IMR-90 (cell line): ENCODE measurements at regions not wholly inside any gene's neighbourhood (a gene's known extent, or its start where the extent isn't known, plus 50 kb on each side); places are given as distances from the start of the nearest gene placed in this dataset.

Experiments
- ATAC-seq: fragments of 200-7000 bp; cut with Tn5 transposase; 2 replicates; pipeline ENCODE4 v1.9.1; 2020; ENCODE audit warnings: low read depth, mild to moderate bottlenecking, moderate library complexity
- BruUV-seq: library from RNA; stranded (reverse); fragments of 400-500 nt; replicated peaks from 2 replicates; lab custom pipeline; 2021; lab: Mats Ljungman, UMichigan
- CTCF ChIA-PET: fragments of 300-600 bp; formaldehyde crosslinking; extraction: SDS; loops from one replicate; lab custom pipeline; 2021; ENCODE audit warnings: antibody characterized with exemption; lab: Yijun Ruan, JAX
- POLR2A ChIA-PET: fragments of 300-600 bp; sonication (Branson Sonifier 250); formaldehyde crosslinking; loops from one replicate; lab custom pipeline; 2022; ENCODE audit warnings: antibody characterized with exemption; ENCODE audit not compliant: unreplicated experiment; lab: Charles Lee
- DNase-seq: peaks from one replicate; pipeline ENCODE4 v3.0.0; 2013
- H2AFZ ChIP-seq: replicated peaks from 2 replicates; pipeline ENCODE3; 2013; ENCODE audit warnings: low read length, mild to moderate bottlenecking; ENCODE audit not compliant: poor library complexity
- H2AK5ac ChIP-seq: 2 replicates; pipeline ENCODE4 v1.6.1; 2013; ENCODE audit warnings: low read depth, low read length, inconsistent platforms
- H2AK9ac ChIP-seq: replicated peaks from 2 replicates; pipeline ENCODE3; 2013; ENCODE audit warnings: mild to moderate bottlenecking, low read depth, low read length, moderate library complexity; ENCODE audit not compliant: poor library complexity
- H2BK120ac ChIP-seq: 2 replicates; pipeline ENCODE4 v1.6.1; 2013; ENCODE audit warnings: low read depth, low read length, inconsistent platforms
- H2BK15ac ChIP-seq: 3 replicates; pipeline ENCODE4 v1.6.1; 2013; ENCODE audit warnings: low read depth, low read length, inconsistent platforms
- H2BK20ac ChIP-seq: 2 replicates; pipeline ENCODE4 v1.6.1; 2013; ENCODE audit warnings: low read depth, mild to moderate bottlenecking, inconsistent platforms, low read length, moderate library complexity
- H2BK5ac ChIP-seq: 2 replicates; pipeline ENCODE4 v1.6.1; 2013; ENCODE audit warnings: mild to moderate bottlenecking, low read depth, low read length, inconsistent platforms; ENCODE audit not compliant: poor library complexity, severe bottlenecking
- H3K14ac ChIP-seq: replicated peaks from 2 replicates; pipeline ENCODE4 v1.6.1; 2013; ENCODE audit warnings: low read depth, low read length, inconsistent platforms
- H3K18ac ChIP-seq: 2 replicates; pipeline ENCODE4 v1.6.1; 2013; ENCODE audit warnings: low read depth, low read length, control low read depth
- H3K23ac ChIP-seq: 2 replicates; pipeline ENCODE4 v1.6.1; 2013; ENCODE audit warnings: low read depth, low read length, inconsistent platforms
- H3K27ac ChIP-seq: 2 replicates; pipeline ENCODE4 v1.5.1; 2013; ENCODE audit warnings: mild to moderate bottlenecking, control low read depth, low read length; ENCODE audit not compliant: insufficient read depth
- H3K27me3 ChIP-seq: 2 replicates; pipeline ENCODE4 v1.6.1; 2013; ENCODE audit warnings: low read length; ENCODE audit not compliant: control insufficient read depth, insufficient read depth
- H3K36me3 ChIP-seq: 2 replicates; pipeline ENCODE4 v1.6.1; 2013; ENCODE audit warnings: low read length, mixed read lengths; ENCODE audit not compliant: control insufficient read depth, insufficient read depth
- H3K4ac ChIP-seq: 2 replicates; pipeline ENCODE4 v1.6.1; 2013; ENCODE audit warnings: low read depth, low read length, inconsistent platforms
- H3K4me1 ChIP-seq: 2 replicates; pipeline ENCODE4 v1.6.1; 2013; ENCODE audit warnings: low read length, mixed read lengths; ENCODE audit not compliant: control insufficient read depth, insufficient read depth
- H3K4me2 ChIP-seq: 2 replicates; pipeline ENCODE4 v1.6.1; 2013; ENCODE audit warnings: low read depth, mild to moderate bottlenecking, control low read depth, low read length, moderate library complexity
- H3K4me3 ChIP-seq: 2 replicates; pipeline ENCODE4 v1.5.1; 2013; ENCODE audit warnings: low read depth, mild to moderate bottlenecking, control low read depth, low read length, moderate library complexity; ENCODE audit not compliant: insufficient read depth
- H3K56ac ChIP-seq: 2 replicates; pipeline ENCODE4 v1.6.1; 2013; ENCODE audit warnings: low read length, inconsistent platforms; ENCODE audit not compliant: insufficient read depth; ENCODE audit errors: extremely low read depth
- H3K79me1 ChIP-seq, 2 experiments: 2 replicates each; pipeline ENCODE4 v1.6.1; 2013; ENCODE audit warnings: low read length in 2 of 2, inconsistent platforms in 1 of 2, low read depth in 1 of 2
- H3K9ac ChIP-seq: 2 replicates; pipeline ENCODE4 v1.6.1; 2013; ENCODE audit warnings: low read depth, low read length, control low read depth
- H3K9me1 ChIP-seq: 2 replicates; pipeline ENCODE4 v1.6.1; 2013; ENCODE audit warnings: low read length, inconsistent platforms; ENCODE audit not compliant: insufficient read depth
- H3K9me3 ChIP-seq: 2 replicates; pipeline ENCODE4 v1.6.1; 2013; ENCODE audit warnings: low read length; ENCODE audit not compliant: control insufficient read depth, insufficient read depth
- H4K20me1 ChIP-seq: 2 replicates; pipeline ENCODE4 v1.6.1; 2013; ENCODE audit warnings: low read length, inconsistent platforms; ENCODE audit not compliant: insufficient read depth
- H4K5ac ChIP-seq: 2 replicates; pipeline ENCODE4 v1.6.1; 2013; ENCODE audit warnings: mild to moderate bottlenecking, low read depth, low read length, control low read depth
- H4K8ac ChIP-seq, 2 experiments: 2 replicates each; pipeline ENCODE4 v1.6.1; 2013; ENCODE audit warnings: low read depth in 2 of 2, low read length in 2 of 2, control low read depth in 1 of 2, inconsistent platforms in 1 of 2
- H4K91ac ChIP-seq: 2 replicates; pipeline ENCODE4 v1.6.1; 2013; ENCODE audit warnings: low read depth, low read length, inconsistent platforms; ENCODE audit not compliant: insufficient read depth
- BHLHE40 ChIP-seq: fragments of 150-350 bp; IDR thresholded peaks from 2 replicates; pipeline ENCODE4 v1.6.1; 2016; ENCODE audit warnings: mild to moderate bottlenecking, low read depth, low read length
- CEBPB ChIP-seq: IDR thresholded peaks from 2 replicates; pipeline ENCODE4 v1.6.1; 2012; ENCODE audit warnings: low read depth, low read length, improper control_type of control experiment
- FOS ChIP-seq: fragments of 150-350 bp; IDR thresholded peaks from 2 replicates; pipeline ENCODE4 v1.6.1; 2016; ENCODE audit warnings: low read depth, low read length
- MAZ ChIP-seq: IDR thresholded peaks from 2 replicates; pipeline ENCODE4 v1.6.1; 2012; ENCODE audit warnings: low read depth, mild to moderate bottlenecking, low read length, improper control_type of control experiment, moderate library complexity, borderline replicate concordance
- MXI1 ChIP-seq: IDR thresholded peaks from 2 replicates; pipeline ENCODE4 v1.6.1; 2012; ENCODE audit warnings: low read depth, mild to moderate bottlenecking, low read length, moderate library complexity, borderline replicate concordance
- RAD21 ChIP-seq: IDR thresholded peaks from 2 replicates; pipeline ENCODE4 v1.6.1; 2012; ENCODE audit warnings: low read length, improper control_type of control experiment
- RCOR1 ChIP-seq: IDR thresholded peaks from 2 replicates; pipeline ENCODE4 v1.6.1; 2012; ENCODE audit warnings: mild to moderate bottlenecking, low read length, improper control_type of control experiment; ENCODE audit not compliant: insufficient replicate concordance
- RFX5 ChIP-seq: IDR thresholded peaks from 2 replicates; pipeline ENCODE4 v1.8.0; 2012; ENCODE audit warnings: low read depth, mild to moderate bottlenecking, low read length, moderate library complexity
- WGBS, 2 experiments: methylation state at CpG; one replicate each; pipeline versions ENCODE4 v1.1.5 to v1.1.7; 2013; ENCODE audit warnings: missing lambda C conversion rate in 2 of 2; ENCODE audit not compliant: insufficient read length in 1 of 2; ENCODE audit errors: extremely low coverage in 2 of 2; 5-methylcytosine and 5-hydroxymethylcytosine counted together
- dilution Hi-C: fragments of 300-500 bp; cut with HindIII; formaldehyde crosslinking; loops from one replicate; pipeline ENCODE4 v1.14.3; 2018; ENCODE audit warnings: low sequenced_read_pairs; ENCODE audit not compliant: unreplicated experiment
- in situ Hi-C: fragments of 300-500 bp; cut with MboI; formaldehyde crosslinking; loops from 3 replicates; pipeline ENCODE4 v1.14.3; 2019; ENCODE audit warnings: low sequenced_read_pairs, inconsistent platforms, mixed read lengths
- intact Hi-C: fragments of 100-400 bp; cut with micrococcal nuclease; formaldehyde crosslinking; loops from 2 replicates; pipeline ENCODE4 v1.10.0; 2022
- TF ChIP-seq, protein P1 (sequence below): fragments of 150-350 bp; IDR thresholded peaks from 2 replicates; pipeline ENCODE4 v1.6.1; 2016; ENCODE audit warnings: low read depth, mild to moderate bottlenecking, low read length, moderate library complexity, borderline replicate concordance

GRCh38 chr6:93790981-93791380, 371.6 kb upstream of the EPHA7 start:
- dilution Hi-C loops, result no loop called here

More at GRCh38 chr6:93790981-93791380, 371.6 kb upstream of the EPHA7 start:
- no peak overlapping the region for H3K18ac ChIP-seq
- no peaks in the 10 kb centered on the region for H3K36me3 ChIP-seq
- no peak overlapping the region for H4K91ac ChIP-seq
- H2AK9ac ChIP-seq, result no peak overlapping the region
- no peak overlapping the region for H2BK20ac ChIP-seq
- no peak overlapping the region for H3K4ac ChIP-seq
- H4K20me1 ChIP-seq, result no peaks in the 10 kb centered on the region
- no peaks in the 10 kb centered on the region for H3K9me1 ChIP-seq
- no peak overlapping the region for H3K4me3 ChIP-seq
- no peak overlapping the region for H3K4me2 ChIP-seq
- no peaks in the 10 kb centered on the region for H3K79me1 ChIP-seq
- no peak overlapping the region for H4K8ac ChIP-seq
- ChIA-PET POLR2A (no interaction called here), CTCF (no interaction called here)
- TF ChIP-seq BHLHE40 (no peak), FOS (no peak), MXI1 (no peak), MAZ (no peak), RCOR1 (no peak), RAD21 (no peak), CEBPB (no peak), RFX5 (no peak)
- TF ChIP-seq, protein P1, sequence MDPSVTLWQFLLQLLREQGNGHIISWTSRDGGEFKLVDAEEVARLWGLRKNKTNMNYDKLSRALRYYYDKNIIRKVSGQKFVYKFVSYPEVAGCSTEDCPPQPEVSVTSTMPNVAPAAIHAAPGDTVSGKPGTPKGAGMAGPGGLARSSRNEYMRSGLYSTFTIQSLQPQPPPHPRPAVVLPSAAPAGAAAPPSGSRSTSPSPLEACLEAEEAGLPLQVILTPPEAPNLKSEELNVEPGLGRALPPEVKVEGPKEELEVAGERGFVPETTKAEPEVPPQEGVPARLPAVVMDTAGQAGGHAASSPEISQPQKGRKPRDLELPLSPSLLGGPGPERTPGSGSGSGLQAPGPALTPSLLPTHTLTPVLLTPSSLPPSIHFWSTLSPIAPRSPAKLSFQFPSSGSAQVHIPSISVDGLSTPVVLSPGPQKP, result no peak
- no peak overlapping the region for H3K56ac ChIP-seq
- WGBS, 2 experiments, result no CpG with 5 or more reads among the region's 1 CpG
- H3K23ac ChIP-seq, result no peak overlapping the region
- BruUV-seq, result no TSS peak
- no peak overlapping the region for H2BK120ac ChIP-seq
- H3K27ac ChIP-seq, result no peak overlapping the region
- no peaks in the 10 kb centered on the region for H3K4me1 ChIP-seq
- H2AFZ ChIP-seq, result no peak overlapping the region
- no peak overlapping the region for H3K9ac ChIP-seq
- H3K27me3 ChIP-seq, result no peaks in the 10 kb centered on the region
- H3K14ac ChIP-seq, result no peak overlapping the region
- no peak overlapping the region for H4K5ac ChIP-seq
- no peak overlapping the region for H2BK5ac ChIP-seq
- intact Hi-C loops (no loop called here), in situ Hi-C loops (no loop called here)
- no peaks in the 10 kb centered on the region; the same call in 1 of the 2 replicates for H3K9me3 ChIP-seq
- H2BK15ac ChIP-seq, result no peak overlapping the region
- no peak for DNase-seq
- H2AK5ac ChIP-seq, result no peak overlapping the region
- no peak for ATAC-seq
